Endodermal cell (in vitro differentiated cells): ENCODE measurements at regions not wholly inside any gene's neighbourhood (a gene's known extent, or its start where the extent isn't known, plus 50 kb on each side); places are given as distances from the start of the nearest gene placed in this dataset.

Experiments used
- DNase-seq: peaks from one replicate; pipeline ENCODE4 v3.0.0-alpha.2; 2017
- H3K27ac ChIP-seq: 2 replicates; pipeline ENCODE4 v1.5.1; 2013; ENCODE audit warnings: mild to moderate bottlenecking, low read depth, low read length, moderate library complexity
- H3K27me3 ChIP-seq: 2 replicates; pipeline ENCODE4 v1.6.1; 2013; ENCODE audit warnings: mild to moderate bottlenecking, low read length, moderate library complexity; ENCODE audit not compliant: insufficient read depth, control insufficient read depth, poor library complexity, severe bottlenecking
- H3K36me3 ChIP-seq: 2 replicates; pipeline ENCODE4 v1.7.0; 2013; ENCODE audit warnings: mild to moderate bottlenecking, low read length, moderate library complexity; ENCODE audit not compliant: control insufficient read depth, insufficient read depth
- H3K4me1 ChIP-seq: one replicate; pipeline ENCODE4 v1.7.0; 2013; ENCODE audit warnings: low read length; ENCODE audit not compliant: control insufficient read depth, insufficient read depth
- H3K4me3 ChIP-seq: 2 replicates; pipeline ENCODE4 v1.5.1; 2013; ENCODE audit warnings: mild to moderate bottlenecking, low read length, moderate library complexity
- H3K9ac ChIP-seq: 2 replicates; pipeline ENCODE4 v1.6.1; 2013; ENCODE audit warnings: mild to moderate bottlenecking, low read length, moderate library complexity; ENCODE audit not compliant: poor library complexity, severe bottlenecking; ENCODE audit errors: extremely low read depth
- H3K9me3 ChIP-seq: 2 replicates; pipeline ENCODE4 v1.6.1; 2013; ENCODE audit warnings: mild to moderate bottlenecking, low read length, moderate library complexity; ENCODE audit not compliant: control insufficient read depth
- H3K27ac Mint-ChIP-seq: 2 replicates; pipeline ENCODE4 v1.8.0; 2020; ENCODE audit warnings: mixed read lengths
- H3K27me3 Mint-ChIP-seq: 2 replicates; pipeline ENCODE4 v1.8.0; 2021; ENCODE audit warnings: mild to moderate bottlenecking, mixed read lengths; ENCODE audit not compliant: insufficient read depth
- H3K36me3 Mint-ChIP-seq: 2 replicates; pipeline ENCODE4 v1.8.0; 2020; ENCODE audit warnings: low read depth, mixed read lengths
- H3K4me1 Mint-ChIP-seq: 2 replicates; pipeline ENCODE4 v1.8.0; 2020; ENCODE audit warnings: mixed read lengths
- H3K4me3 Mint-ChIP-seq: 2 replicates; pipeline ENCODE4 v1.8.0; 2020; ENCODE audit warnings: mild to moderate bottlenecking, moderate library complexity, mixed read lengths
- H3K9me3 Mint-ChIP-seq: 2 replicates; pipeline ENCODE4 v1.8.0; 2020; ENCODE audit warnings: mild to moderate bottlenecking, mixed read lengths
- WGBS, 2 experiments: methylation state at CpG; one replicate each; pipeline versions ENCODE4 v1.1.5 to v1.1.7; 2013; ENCODE audit warnings: missing lambda C conversion rate in 2 of 2, mixed read lengths in 1 of 2; ENCODE audit not compliant: insufficient coverage in 1 of 2, insufficient read length in 1 of 2; 5-methylcytosine and 5-hydroxymethylcytosine counted together
- TF ChIP-seq, protein P1 (sequence below): fragments of 200-600 bp; sonication (generic); conservative IDR thresholded peaks from 2 replicates; pipeline ENCODE4 v1.5.0; 2021; ENCODE audit warnings: antibody characterized with exemption, mild to moderate bottlenecking

DNA sequence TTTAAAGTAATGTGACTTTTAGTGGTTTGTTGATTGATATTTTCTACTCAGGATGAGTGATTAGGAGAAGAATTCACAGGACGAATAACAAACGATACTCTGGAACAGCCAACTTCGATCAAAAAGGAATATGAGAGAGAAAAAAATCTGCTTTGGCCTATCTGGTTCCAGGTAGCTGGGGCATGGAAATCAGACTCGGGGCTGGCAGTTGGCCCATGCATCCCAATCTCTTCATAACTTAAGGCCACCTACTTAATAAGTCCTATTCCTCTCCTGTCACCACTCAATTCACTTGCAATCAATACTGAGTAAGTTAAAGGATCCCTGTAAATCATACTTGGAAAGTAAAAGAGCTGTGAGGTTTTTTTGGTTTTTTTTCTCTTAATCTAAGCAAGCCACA, 1116.2 kb downstream of the SORCS3 start:
- Mint-ChIP-seq H3K27me3 (peaks cover 4% of the 10 kb centered on the region), H3K36me3 (no peaks in the 10 kb centered on the region), H3K4me3 (no peak overlapping the region), H3K9me3 (no peaks in the 10 kb centered on the region), H3K27ac (no peak overlapping the region), H3K4me1 (peaks cover 28% of the 10 kb centered on the region)
- Histone ChIP-seq H3K9me3 (no peaks in the 10 kb centered on the region), H3K4me1 (no peaks in the 10 kb centered on the region), H3K9ac (no peak overlapping the region), H3K27ac (no peak overlapping the region), H3K4me3 (no peak overlapping the region), H3K36me3 (no peaks in the 10 kb centered on the region), H3K27me3 (no peaks in the 10 kb centered on the region)
- WGBS, 2 experiments, result 94% methylated on average over 4 of the region's 4 CpGs; no CpG with 5 or more reads in 1 of the 2 experiments
- TF ChIP-seq, protein P1, sequence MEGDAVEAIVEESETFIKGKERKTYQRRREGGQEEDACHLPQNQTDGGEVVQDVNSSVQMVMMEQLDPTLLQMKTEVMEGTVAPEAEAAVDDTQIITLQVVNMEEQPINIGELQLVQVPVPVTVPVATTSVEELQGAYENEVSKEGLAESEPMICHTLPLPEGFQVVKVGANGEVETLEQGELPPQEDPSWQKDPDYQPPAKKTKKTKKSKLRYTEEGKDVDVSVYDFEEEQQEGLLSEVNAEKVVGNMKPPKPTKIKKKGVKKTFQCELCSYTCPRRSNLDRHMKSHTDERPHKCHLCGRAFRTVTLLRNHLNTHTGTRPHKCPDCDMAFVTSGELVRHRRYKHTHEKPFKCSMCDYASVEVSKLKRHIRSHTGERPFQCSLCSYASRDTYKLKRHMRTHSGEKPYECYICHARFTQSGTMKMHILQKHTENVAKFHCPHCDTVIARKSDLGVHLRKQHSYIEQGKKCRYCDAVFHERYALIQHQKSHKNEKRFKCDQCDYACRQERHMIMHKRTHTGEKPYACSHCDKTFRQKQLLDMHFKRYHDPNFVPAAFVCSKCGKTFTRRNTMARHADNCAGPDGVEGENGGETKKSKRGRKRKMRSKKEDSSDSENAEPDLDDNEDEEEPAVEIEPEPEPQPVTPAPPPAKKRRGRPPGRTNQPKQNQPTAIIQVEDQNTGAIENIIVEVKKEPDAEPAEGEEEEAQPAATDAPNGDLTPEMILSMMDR, result no peak
- DNase-seq, result no peak

DNA sequence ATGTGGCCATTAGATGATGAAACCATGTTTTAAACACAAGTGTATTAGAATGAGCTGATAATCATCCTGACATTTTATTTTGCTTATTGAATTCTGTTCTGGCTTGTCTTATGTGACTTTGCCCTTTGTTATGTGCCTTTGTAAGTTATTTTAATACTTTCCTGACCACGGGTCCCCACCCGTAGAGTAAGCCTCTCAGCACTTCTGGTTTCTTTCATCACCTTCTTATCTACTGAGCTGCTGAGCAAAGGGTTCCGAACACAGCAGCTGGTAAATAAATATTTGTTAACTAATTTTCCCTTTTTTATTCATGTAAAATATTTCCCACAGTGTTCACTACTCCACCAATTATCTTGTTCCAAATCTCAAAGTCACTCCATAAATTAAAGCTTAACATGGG, 1115.3 kb downstream of the SORCS3 start:
- DNase-seq, result no peak
- no peak overlapping the region for H3K4me3 ChIP-seq
- no peak overlapping the region for H3K27ac ChIP-seq
- no peaks in the 10 kb centered on the region for H3K36me3 Mint-ChIP-seq
- peaks cover 28% of the 10 kb centered on the region for H3K4me1 Mint-ChIP-seq
- no peaks in the 10 kb centered on the region for H3K9me3 ChIP-seq
- TF ChIP-seq, protein P1, result no peak
- H3K36me3 ChIP-seq, result no peaks in the 10 kb centered on the region
- no peak overlapping the region for H3K4me3 Mint-ChIP-seq
- no peak overlapping the region for H3K9ac ChIP-seq
- H3K27me3 ChIP-seq, result no peaks in the 10 kb centered on the region
- H3K27ac Mint-ChIP-seq, result no peak overlapping the region
- no peaks in the 10 kb centered on the region for H3K9me3 Mint-ChIP-seq
- WGBS, 2 experiments, result 55 to 80% methylated on average over 1 to 3 of the region's 3 CpGs
- H3K4me1 ChIP-seq, result no peaks in the 10 kb centered on the region
- H3K27me3 Mint-ChIP-seq, result no peaks in the 10 kb centered on the region

DNA sequence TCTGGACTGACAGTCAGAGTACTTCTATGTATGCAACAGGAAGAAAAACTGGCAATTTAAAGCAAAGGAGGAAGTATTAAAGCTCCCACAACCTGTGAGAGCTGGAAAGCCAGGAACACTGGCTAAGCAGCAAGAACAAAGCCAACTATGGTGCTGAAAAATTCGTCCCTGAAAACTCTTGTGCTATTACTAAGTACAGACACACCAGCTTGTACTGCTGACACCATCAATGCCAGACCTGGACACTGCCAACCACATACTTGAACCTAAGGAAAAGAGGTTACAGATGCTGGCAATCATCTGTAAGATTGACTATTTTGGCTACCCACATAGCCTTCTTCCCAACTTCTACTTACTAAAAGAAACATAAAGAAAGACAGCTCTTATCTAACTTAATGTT, 1110.6 kb downstream of the SORCS3 start:
- H3K4me1 Mint-ChIP-seq, result peaks cover 17% of the 10 kb centered on the region
- H3K27me3 Mint-ChIP-seq, result no peaks in the 10 kb centered on the region
- DNase-seq, result no peak
- no peaks in the 10 kb centered on the region for H3K36me3 Mint-ChIP-seq
- no peak overlapping the region for H3K4me3 ChIP-seq
- no peaks in the 10 kb centered on the region for H3K9me3 ChIP-seq
- H3K27me3 ChIP-seq, result no peaks in the 10 kb centered on the region
- H3K9me3 Mint-ChIP-seq, result no peaks in the 10 kb centered on the region
- H3K4me1 ChIP-seq, result no peaks in the 10 kb centered on the region
- TF ChIP-seq, protein P1, result no peak
- no peaks in the 10 kb centered on the region for H3K36me3 ChIP-seq
- WGBS, 2 experiments, result 67 to 69% methylated on average over 1 of the region's 1 CpG
- no peak overlapping the region for H3K9ac ChIP-seq
- no peak overlapping the region for H3K4me3 Mint-ChIP-seq
- H3K27ac Mint-ChIP-seq, result no peak overlapping the region
- no peak overlapping the region for H3K27ac ChIP-seq
